ENCODE measurements at regions not wholly inside any gene's neighbourhood (a gene's known extent, or its start where the extent isn't known, plus 50 kb on each side); places are given as distances from the start of the nearest gene placed in this dataset.
A peak's percentile ranks its signal among the peaks of the same experiment; 100 is the strongest.

- ChIA-PET CTCF (interaction anchor here (0.6 to 2.9 kb wide), 4 partner anchors 9 to 43 kb away, joined by 3 to 20 read pairs (median 4); no protein-coding TSS in a partner anchor), POLR2A (no interaction called here)
- Histone ChIP-seq H3K27ac (ENCODE audit: extremely low read depth, low read depth, low read length) (no peak overlapping the region), H3K4me3 (ENCODE audit: low read depth, low read length) (no peak overlapping the region), H3K4me1 (ENCODE audit: control insufficient read depth, insufficient read depth, low read length) (no peaks in the 10 kb centered on the region), H3K36me3 (ENCODE audit: control insufficient read depth in 2 of 2, insufficient read depth in 1 of 2, low read length in 2 of 2) (no peaks in the 10 kb centered on the region), H3K9me3 (ENCODE audit: control insufficient read depth, insufficient read depth, low read depth, low read length) (no peaks in the 10 kb centered on the region)
- TF ChIP-seq INSM2 (tag by site-specific recombination; IDR thresholded peaks at IDR 0.05): no peak
These were observed 64.2 kb upstream of the PAM start for GRCh38 chr5:102690910-102691309.

GRCh38 chr5:102691434-102691833 is 63.7 kb upstream of the PAM start:
- Histone ChIP-seq H3K4me1 (ENCODE audit: control insufficient read depth, insufficient read depth, low read length) (no peaks in the 10 kb centered on the region), H3K36me3 (ENCODE audit: control insufficient read depth in 2 of 2, insufficient read depth in 1 of 2, low read length in 2 of 2) (no peaks in the 10 kb centered on the region), H3K27ac (ENCODE audit: extremely low read depth, low read depth, low read length) (no peak overlapping the region), H3K4me3 (ENCODE audit: low read depth, low read length) (no peak overlapping the region), H3K9me3 (ENCODE audit: control insufficient read depth, insufficient read depth, low read depth, low read length) (no peaks in the 10 kb centered on the region)
- CTCF ChIA-PET: interaction anchor here (0.7 to 2.9 kb wide), 3 partner anchors 9 to 42 kb away, joined by 3 to 20 read pairs (median 4); no protein-coding TSS in a partner anchor
- POLR2A ChIA-PET: no interaction called here
- TF ChIP-seq ZNF624 (tag by site-specific recombination; IDR thresholded peaks at IDR 0.05) (no peak), BCL6B (tag by site-specific recombination; IDR thresholded peaks at IDR 0.05) (peak; percentile 89)

GRCh38 chr5:102700120-102700831 is 54.8 kb upstream of the PAM start:
- no peak overlapping the region for H3K27ac ChIP-seq (ENCODE audit: extremely low read depth, low read depth, low read length)
- peaks cover 5% of the 10 kb centered on the region; the same call in 1 of the 2 replicates for H3K4me1 ChIP-seq (ENCODE audit: control insufficient read depth, insufficient read depth, low read length)
- H3K9me3 ChIP-seq (ENCODE audit: control insufficient read depth, insufficient read depth, low read depth, low read length): no peaks in the 10 kb centered on the region
- POLR2A ChIA-PET: no interaction called here
- CTCF ChIA-PET: interaction anchor here (2.0 kb wide), 1 partner anchor 18 kb away, joined by 12 read pairs; no protein-coding TSS in a partner anchor
- no peak overlapping the region for H3K4me3 ChIP-seq (ENCODE audit: low read depth, low read length)
- H3K36me3 ChIP-seq (ENCODE audit: control insufficient read depth in 2 of 2, insufficient read depth in 1 of 2, low read length in 2 of 2): no peaks in the 10 kb centered on the region
- TF ChIP-seq ZNF776 (tag by site-specific recombination; IDR thresholded peaks at IDR 0.05; ENCODE audit: borderline replicate concordance) (no peak), PRDM2 (tag by site-specific recombination; IDR thresholded peaks at IDR 0.05; ENCODE audit: borderline replicate concordance) (no peak), ZBTB21 (tag by site-specific recombination; IDR thresholded peaks at IDR 0.05) (no peak), ZNF248 (tag by site-specific recombination; IDR thresholded peaks at IDR 0.05) (no peak), ZNF530 (tag by site-specific recombination; IDR thresholded peaks at IDR 0.05; ENCODE audit: low read depth) (no peak), ZNF701 (tag by site-specific recombination; IDR thresholded peaks at IDR 0.05) (no peak), ZBTB20 (tag by site-specific recombination; IDR thresholded peaks at IDR 0.05) (no peak), ZBTB26 (tag by site-specific recombination; optimal IDR thresholded peaks at IDR 0.05) (no peak), ZXDB (tag by site-specific recombination; IDR thresholded peaks at IDR 0.05) (no peak), ZNF112 (tag by site-specific recombination; IDR thresholded peaks at IDR 0.05) (no peak), KLF9 (tag by site-specific recombination; IDR thresholded peaks at IDR 0.05; ENCODE audit: low read depth) (no peak), ZNF2 (tag by site-specific recombination; IDR thresholded peaks at IDR 0.05) (no peak), ZNF791 (tag by site-specific recombination; IDR thresholded peaks at IDR 0.05) (no peak), ZBTB49 (tag by site-specific recombination; IDR thresholded peaks at IDR 0.05; ENCODE audit: low read depth) (no peak), ZNF16 (tag by site-specific recombination; IDR thresholded peaks at IDR 0.05; ENCODE audit: low read depth) (no peak)
